ENCODE measurements at regions not wholly inside any gene's neighbourhood (a gene's known extent, or its start where the extent isn't known, plus 50 kb on each side); places are given as distances from the start of the nearest gene placed in this dataset.

DNA sequence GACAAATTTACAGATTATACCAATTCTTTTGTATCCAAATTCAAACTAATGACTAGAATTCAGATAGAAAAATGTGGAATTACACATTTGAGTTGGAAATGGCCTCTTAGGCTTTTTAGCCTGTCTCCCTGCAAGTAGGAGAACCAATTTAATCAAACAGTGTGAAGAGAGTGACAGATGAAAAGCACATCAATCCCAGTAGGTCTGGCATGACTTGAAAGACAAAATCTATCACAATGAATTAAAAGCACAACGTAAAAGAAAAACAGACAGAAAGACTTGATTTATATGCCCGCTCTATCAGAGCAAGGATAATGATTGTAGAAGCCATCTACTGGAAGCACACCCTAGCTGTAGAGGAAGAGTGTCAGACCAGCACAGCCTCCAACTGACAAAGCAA is 1084.4 kb upstream of the SPRY2 start:
- TF ChIP-seq EP300 (IDR thresholded peaks at IDR 0.05) (no peak), POLR2A (IDR thresholded peaks at IDR 0.05) (no peak), POLR2AphosphoS5 (IDR thresholded peaks at IDR 0.05) (no peak)
- TF ChIP-seq, protein P1, sequence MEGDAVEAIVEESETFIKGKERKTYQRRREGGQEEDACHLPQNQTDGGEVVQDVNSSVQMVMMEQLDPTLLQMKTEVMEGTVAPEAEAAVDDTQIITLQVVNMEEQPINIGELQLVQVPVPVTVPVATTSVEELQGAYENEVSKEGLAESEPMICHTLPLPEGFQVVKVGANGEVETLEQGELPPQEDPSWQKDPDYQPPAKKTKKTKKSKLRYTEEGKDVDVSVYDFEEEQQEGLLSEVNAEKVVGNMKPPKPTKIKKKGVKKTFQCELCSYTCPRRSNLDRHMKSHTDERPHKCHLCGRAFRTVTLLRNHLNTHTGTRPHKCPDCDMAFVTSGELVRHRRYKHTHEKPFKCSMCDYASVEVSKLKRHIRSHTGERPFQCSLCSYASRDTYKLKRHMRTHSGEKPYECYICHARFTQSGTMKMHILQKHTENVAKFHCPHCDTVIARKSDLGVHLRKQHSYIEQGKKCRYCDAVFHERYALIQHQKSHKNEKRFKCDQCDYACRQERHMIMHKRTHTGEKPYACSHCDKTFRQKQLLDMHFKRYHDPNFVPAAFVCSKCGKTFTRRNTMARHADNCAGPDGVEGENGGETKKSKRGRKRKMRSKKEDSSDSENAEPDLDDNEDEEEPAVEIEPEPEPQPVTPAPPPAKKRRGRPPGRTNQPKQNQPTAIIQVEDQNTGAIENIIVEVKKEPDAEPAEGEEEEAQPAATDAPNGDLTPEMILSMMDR (IDR thresholded peaks at IDR 0.05), result no peak

Measured in upper lobe of left lung (tissue), 4 donors.